ENCODE measurements at regions not wholly inside any gene's neighbourhood (a gene's known extent, or its start where the extent isn't known, plus 50 kb on each side); places are given as distances from the start of the nearest gene placed in this dataset.
A peak's percentile ranks its signal among the peaks of the same experiment; 100 is the strongest.

- no peak for DNase-seq (ENCODE audit: insufficient read length, low spot score, missing footprints)
- Histone ChIP-seq H3K9me3 (ENCODE audit: low read depth, low read length) (no peaks in the 10 kb centered on the region), H3K27ac (ENCODE audit: low read depth, low read length) (peak overlapping the region; percentile 89), H3K4me1 (ENCODE audit: insufficient read depth, low read length) (peaks cover 31% of the 10 kb centered on the region), H3K4me3 (ENCODE audit: insufficient read depth, low read length) (no peak overlapping the region), H2AFZ (ENCODE audit: low read length) (no peak overlapping the region), H3K27me3 (ENCODE audit: insufficient read depth, low read length) (no peaks in the 10 kb centered on the region), H4K20me1 (ENCODE audit: insufficient read depth, low read length) (no peaks in the 10 kb centered on the region), H3K4me2 (ENCODE audit: insufficient read depth, low read length) (no peak overlapping the region), H3K79me2 (ENCODE audit: insufficient read depth, low read length) (no peaks in the 10 kb centered on the region), H3K36me3 (ENCODE audit: insufficient read depth, low read length) (no peaks in the 10 kb centered on the region)
- no peak for TF ChIP-seq CTCF (IDR thresholded peaks at IDR 0.05; ENCODE audit: extremely low read depth, low read depth, low read length)
Observed at GRCh38 chr3:177524742-177525141, 327.5 kb upstream of the TBL1XR1 start.

- no peaks in the 10 kb centered on the region for H4K20me1 ChIP-seq (ENCODE audit: insufficient read depth, low read length)
- no peak overlapping the region for H3K4me2 ChIP-seq (ENCODE audit: insufficient read depth, low read length)
- H3K4me1 ChIP-seq (ENCODE audit: insufficient read depth, low read length), result peaks cover 37% of the 10 kb centered on the region
- DNase-seq (ENCODE audit: insufficient read length, low spot score, missing footprints), result no peak
- no peaks in the 10 kb centered on the region for H3K9me3 ChIP-seq (ENCODE audit: low read depth, low read length)
- no peak for TF ChIP-seq CTCF (IDR thresholded peaks at IDR 0.05; ENCODE audit: extremely low read depth, low read depth, low read length)
- no peaks in the 10 kb centered on the region for H3K27me3 ChIP-seq (ENCODE audit: insufficient read depth, low read length)
- no peaks in the 10 kb centered on the region for H3K36me3 ChIP-seq (ENCODE audit: insufficient read depth, low read length)
- no peak overlapping the region for H3K4me3 ChIP-seq (ENCODE audit: insufficient read depth, low read length)
- peak overlapping the region; percentile 89 for H3K27ac ChIP-seq (ENCODE audit: low read depth, low read length)
- no peak overlapping the region for H2AFZ ChIP-seq (ENCODE audit: low read length)
- H3K79me2 ChIP-seq (ENCODE audit: insufficient read depth, low read length), result no peaks in the 10 kb centered on the region
Observed at GRCh38 chr3:177525414-177525813, 328.1 kb upstream of the TBL1XR1 start.

- Histone ChIP-seq H3K79me2 (ENCODE audit: insufficient read depth, low read length) (no peaks in the 10 kb centered on the region), H3K4me3 (ENCODE audit: insufficient read depth, low read length) (peak overlapping the region; percentile 9), H3K4me2 (ENCODE audit: insufficient read depth, low read length) (peak overlapping the region; percentile 59), H3K27ac (ENCODE audit: low read depth, low read length) (peak overlapping the region; percentile 89), H3K36me3 (ENCODE audit: insufficient read depth, low read length) (no peaks in the 10 kb centered on the region), H3K9me3 (ENCODE audit: low read depth, low read length) (no peaks in the 10 kb centered on the region), H3K4me1 (ENCODE audit: insufficient read depth, low read length) (peaks cover 37% of the 10 kb centered on the region), H3K27me3 (ENCODE audit: insufficient read depth, low read length) (no peaks in the 10 kb centered on the region), H2AFZ (ENCODE audit: low read length) (no peak overlapping the region), H4K20me1 (ENCODE audit: insufficient read depth, low read length) (no peaks in the 10 kb centered on the region)
- peak; percentile 59 for DNase-seq (ENCODE audit: insufficient read length, low spot score, missing footprints)
- no peak for TF ChIP-seq CTCF (IDR thresholded peaks at IDR 0.05; ENCODE audit: extremely low read depth, low read depth, low read length)
Observed at GRCh38 chr3:177525987-177526712, 328.9 kb upstream of the TBL1XR1 start.

- Histone ChIP-seq H3K4me3 (ENCODE audit: insufficient read depth, low read length) (no peak overlapping the region), H3K9me3 (ENCODE audit: low read depth, low read length) (no peaks in the 10 kb centered on the region), H3K27ac (ENCODE audit: low read depth, low read length) (peak overlapping the region; percentile 89), H4K20me1 (ENCODE audit: insufficient read depth, low read length) (no peaks in the 10 kb centered on the region), H2AFZ (ENCODE audit: low read length) (no peak overlapping the region), H3K36me3 (ENCODE audit: insufficient read depth, low read length) (no peaks in the 10 kb centered on the region), H3K27me3 (ENCODE audit: insufficient read depth, low read length) (no peaks in the 10 kb centered on the region), H3K4me2 (ENCODE audit: insufficient read depth, low read length) (no peak overlapping the region), H3K79me2 (ENCODE audit: insufficient read depth, low read length) (no peaks in the 10 kb centered on the region), H3K4me1 (ENCODE audit: insufficient read depth, low read length) (peaks cover 37% of the 10 kb centered on the region)
- DNase-seq (ENCODE audit: insufficient read length, low spot score, missing footprints), result no peak
- TF ChIP-seq CTCF (IDR thresholded peaks at IDR 0.05; ENCODE audit: extremely low read depth, low read depth, low read length), result no peak
Observed at GRCh38 chr3:177527182-177527581, 329.9 kb upstream of the TBL1XR1 start.

Data from osteoblast (primary cell).